T-helper 1 cell treated with Interleukin-12 subunit alpha and Interleukin-12 subunit beta and Interleukin-4 antibody, amounts not matched to agents 30 ng/mL and 1 ng/mL, for 36 hours (primary cell): ENCODE measurements at regions not wholly inside any gene's neighbourhood (a gene's known extent, or its start where the extent isn't known, plus 50 kb on each side); places are given as distances from the start of the nearest gene placed in this dataset.

Experiments used
- intact Hi-C: fragments of 100-400 bp; cut with micrococcal nuclease; formaldehyde crosslinking; loops from one replicate; pipeline ENCODE4 v1.15.1; 2024

DNA sequence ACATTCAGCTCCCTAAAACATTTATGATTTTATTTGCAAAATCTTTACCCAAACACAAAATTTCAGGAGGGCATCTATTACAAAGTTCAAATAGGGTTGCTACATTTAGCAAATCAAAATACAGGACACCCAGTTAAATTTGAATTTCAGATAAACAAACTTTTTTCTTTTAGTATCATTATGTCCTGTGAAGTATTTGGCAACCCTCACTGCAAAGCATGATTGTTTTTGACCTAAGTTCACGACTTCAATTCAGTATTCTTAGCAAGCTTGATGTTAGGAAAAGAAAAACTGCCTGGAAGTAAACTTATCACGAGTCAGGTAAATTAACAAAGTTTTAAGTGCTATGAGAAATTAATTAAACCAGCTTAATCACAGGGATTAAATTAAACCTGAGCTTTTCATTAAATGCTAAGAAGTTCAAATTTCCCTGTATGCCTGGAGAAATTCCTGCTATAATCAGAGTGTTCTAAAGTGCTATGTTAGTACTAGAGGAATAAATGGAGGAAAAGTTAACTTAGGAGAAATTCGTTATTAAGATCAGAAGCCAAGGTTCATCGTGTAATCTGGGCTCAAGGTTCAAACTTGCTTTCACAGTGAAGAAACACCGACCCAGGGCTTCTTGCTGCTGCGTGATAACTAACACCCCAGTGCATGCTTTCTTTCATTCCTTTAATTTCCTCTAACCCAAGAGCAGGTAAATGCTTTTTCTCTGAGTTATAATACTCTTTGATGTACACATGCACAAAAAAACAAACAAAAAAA is 298.1 kb downstream of the FOXO1 start:
- intact Hi-C loops: no loop called here

DNA sequence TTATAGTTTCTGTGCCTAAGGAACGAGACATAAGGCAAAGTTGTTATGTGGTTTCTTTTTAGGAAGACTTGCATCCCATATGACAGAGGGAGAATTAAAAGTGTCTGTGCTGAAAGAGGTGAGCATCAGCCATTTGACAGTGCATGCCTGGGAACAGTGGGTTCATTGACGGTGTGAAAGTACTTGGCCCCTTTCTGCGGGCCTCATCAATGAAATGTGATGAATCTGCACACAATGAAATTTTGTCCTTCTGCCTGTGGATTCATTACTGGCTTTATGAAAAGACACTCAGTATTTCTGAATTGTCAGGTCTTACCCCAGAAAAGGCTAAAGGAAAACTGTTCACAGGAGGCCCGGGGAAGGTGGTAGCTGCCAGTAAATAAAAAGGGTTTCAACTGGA is 295.8 kb downstream of the FOXO1 start:
- intact Hi-C loops: loop anchor here (1.0 to 10.0 kb wide), 8 partner anchors 18 to 686 kb away; partner anchors contain the start of gene FOXO1

DNA sequence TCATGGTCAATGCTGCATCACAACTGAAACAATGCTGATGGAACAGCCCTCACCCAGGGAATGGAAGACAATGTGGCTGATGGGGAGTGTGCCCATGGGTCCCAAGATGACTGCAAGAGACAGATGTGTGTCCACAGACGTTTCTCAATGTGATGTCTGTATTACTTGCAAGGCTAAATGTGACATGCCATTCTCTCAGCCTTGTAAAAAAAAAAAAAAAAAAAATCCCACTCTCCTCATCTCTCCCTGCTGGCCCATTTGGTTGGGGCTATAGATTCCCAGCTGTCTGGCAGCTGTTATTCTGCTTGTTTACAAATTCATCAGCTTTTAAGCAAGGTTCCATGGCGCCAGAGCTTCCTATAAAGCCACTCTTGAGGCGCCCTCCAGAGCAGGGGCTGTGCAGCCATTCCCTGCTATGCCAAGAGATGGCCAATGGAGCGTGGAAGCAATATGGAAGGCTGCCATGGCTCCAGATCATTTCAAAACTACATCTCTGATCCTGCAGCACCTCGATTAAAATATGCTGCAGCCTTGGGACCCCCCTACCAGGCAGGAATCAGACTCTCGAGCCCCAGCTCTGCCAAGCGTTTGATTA is 294.8 kb downstream of the FOXO1 start:
- intact Hi-C loops: loop anchor here (1.0 to 10.0 kb wide), 8 partner anchors 17 to 687 kb away; partner anchors contain the start of gene FOXO1

DNA sequence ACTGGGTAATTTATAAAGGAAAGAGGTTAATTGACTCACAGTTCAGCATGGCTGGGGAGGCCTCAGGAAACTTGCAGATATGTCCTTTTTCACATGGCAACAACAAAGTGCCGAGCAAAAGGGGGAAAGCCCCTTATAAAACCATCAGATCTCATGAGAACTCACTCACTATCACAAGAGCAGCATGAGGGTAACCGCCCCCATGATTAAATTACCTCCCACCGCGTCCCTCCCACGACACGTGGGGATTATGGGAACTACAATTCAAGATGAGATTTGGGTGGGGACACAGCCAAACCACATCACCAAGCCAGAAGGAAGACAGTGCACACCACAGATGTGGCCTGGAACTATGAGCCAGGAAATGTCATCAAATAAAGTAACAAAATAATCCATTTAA is 292.8 kb downstream of the FOXO1 start:
- intact Hi-C loops: loop anchor here (5.0 to 10.0 kb wide), 6 partner anchors 56 to 689 kb away; partner anchors contain the start of gene FOXO1

DNA sequence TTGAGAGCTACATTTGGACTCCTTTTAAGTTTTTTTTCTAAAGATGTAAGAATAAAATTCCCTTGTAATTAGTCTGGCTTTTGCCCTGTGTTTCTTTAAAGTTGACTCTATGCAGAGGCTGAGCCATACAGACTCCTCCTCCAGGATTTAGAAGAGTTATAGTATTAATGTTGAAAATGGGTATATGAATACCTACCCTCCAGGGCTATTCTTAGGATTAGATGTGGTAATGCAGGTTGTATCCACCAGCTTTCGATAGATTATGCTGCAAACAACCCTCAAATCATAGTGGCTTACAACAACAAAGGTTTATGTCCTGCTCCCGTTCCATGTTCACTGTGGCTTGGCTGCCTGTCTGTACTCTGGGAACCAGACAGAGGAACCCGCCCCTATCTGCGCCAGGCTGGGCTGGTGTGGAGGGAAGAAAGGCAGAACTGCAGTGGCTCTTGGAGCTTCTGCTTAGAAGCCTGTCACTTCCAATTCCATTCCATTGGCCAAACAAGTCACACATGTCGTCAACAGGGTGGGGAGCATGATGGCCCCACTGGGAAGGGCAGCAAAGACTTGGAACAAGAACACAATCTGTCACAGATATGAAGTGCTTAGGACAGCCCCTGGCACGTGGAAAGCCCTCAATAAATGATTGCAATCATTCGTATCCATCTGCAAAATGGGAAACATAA is 290.8 kb downstream of the FOXO1 start:
- intact Hi-C loops: loop anchor here (10.0 kb wide), 2 partner anchors 609 to 691 kb away; no protein-coding TSS in a partner anchor

DNA sequence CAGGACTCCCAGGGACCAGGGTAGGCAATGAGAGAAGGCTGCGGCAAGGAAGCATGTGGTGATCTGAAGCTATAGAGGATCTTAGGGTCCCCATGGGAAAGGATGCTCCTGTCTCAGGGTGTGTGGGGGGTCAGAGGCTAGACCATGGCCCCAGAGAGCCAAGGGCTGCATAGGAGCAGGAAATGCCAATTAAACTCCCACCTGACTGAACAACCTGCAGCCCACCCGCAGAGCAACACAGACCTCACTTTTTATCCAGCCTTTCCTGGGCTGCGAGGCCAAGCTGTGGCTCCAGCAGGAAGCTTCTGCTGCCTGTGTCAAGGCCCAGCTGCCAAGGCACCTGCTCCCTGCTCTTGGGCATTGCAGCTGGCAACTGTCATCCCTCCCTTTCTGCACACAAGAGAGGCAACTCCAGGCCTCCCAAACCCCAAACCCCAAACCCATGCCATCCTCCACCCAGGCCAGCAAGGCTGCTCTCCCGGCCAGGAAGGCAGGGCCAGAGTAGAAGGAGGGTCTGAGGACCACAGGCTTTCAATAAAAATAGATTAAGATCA is 290.1 kb downstream of the FOXO1 start:
- intact Hi-C loops: loop anchor here (10.0 kb wide), 2 partner anchors 608 to 692 kb away; no protein-coding TSS in a partner anchor

DNA sequence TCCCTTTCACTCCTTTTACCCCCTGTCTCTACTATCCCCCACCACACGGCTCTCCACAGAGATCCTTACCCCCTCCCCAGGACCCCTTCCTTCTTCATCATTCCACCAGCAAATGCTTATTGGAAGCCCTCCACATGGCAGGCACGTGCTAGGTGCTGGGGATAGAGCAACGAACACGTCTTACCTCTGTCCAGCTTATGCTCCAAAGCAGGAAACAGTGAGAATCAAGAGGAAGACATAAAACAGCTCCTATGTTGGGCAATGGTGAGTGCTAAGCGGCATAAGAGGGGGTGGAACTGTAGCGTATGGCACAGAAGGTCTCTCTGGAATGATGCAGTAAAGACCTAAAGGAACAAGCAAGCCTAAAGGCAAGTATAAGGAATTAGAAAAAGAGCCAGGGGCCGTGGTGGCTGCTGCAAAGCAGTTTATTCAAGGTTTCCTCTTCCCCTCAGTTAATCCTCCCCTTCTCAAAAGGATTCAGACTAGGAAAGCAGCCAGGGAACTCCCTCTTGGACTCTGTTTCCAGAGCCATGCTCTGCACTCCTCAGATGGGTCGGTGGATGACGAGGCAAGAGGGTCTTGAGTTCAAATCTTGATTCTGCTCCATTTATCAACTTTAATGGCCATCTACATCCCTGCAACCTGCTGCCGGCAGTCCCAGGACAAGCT is 289.4 kb downstream of the FOXO1 start:
- intact Hi-C loops: loop anchor here (10.0 kb wide), 2 partner anchors 608 to 692 kb away; no protein-coding TSS in a partner anchor

DNA sequence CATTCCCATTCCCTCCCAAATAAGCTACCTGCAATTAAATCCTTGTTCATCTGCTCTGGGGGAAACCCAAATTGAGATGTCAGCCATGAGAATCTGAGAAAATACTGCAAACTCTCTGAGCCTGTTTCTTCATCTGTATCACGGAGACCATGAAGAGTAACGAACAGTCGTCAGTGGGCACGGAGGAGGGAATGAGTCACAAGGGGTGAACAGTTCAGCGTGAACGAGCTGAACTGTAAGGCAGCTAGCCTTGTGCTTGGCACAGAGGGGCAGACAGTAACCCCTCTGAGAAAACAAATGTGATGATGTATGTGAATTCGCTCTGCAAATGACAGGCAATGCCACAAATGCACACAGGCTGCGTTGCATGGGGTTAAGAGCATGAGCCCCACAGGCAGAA is 288.7 kb downstream of the FOXO1 start:
- intact Hi-C loops: loop anchor here (10.0 kb wide), 2 partner anchors 607 to 693 kb away; no protein-coding TSS in a partner anchor

DNA sequence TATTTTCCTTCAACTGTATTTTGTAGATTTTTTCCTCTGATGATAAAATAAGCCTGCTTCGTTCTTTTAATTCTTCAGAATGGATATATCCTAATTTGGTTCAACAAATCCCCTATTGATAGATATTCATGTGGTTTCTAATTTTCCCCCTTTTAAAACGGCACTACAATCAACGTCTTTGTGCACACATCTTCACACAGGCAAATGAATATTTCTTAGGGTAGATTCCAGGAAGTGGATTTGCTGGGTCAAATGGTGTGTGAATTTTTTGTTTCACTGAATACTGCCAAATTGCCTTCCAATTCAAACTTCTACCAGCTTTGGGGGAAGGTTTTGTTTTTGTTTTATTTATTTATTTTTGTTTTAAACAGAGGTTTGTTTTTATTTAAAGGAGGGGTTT is 287.2 kb downstream of the FOXO1 start:
- intact Hi-C loops: loop anchor here (10.0 kb wide), 2 partner anchors 606 to 694 kb away; no protein-coding TSS in a partner anchor

DNA sequence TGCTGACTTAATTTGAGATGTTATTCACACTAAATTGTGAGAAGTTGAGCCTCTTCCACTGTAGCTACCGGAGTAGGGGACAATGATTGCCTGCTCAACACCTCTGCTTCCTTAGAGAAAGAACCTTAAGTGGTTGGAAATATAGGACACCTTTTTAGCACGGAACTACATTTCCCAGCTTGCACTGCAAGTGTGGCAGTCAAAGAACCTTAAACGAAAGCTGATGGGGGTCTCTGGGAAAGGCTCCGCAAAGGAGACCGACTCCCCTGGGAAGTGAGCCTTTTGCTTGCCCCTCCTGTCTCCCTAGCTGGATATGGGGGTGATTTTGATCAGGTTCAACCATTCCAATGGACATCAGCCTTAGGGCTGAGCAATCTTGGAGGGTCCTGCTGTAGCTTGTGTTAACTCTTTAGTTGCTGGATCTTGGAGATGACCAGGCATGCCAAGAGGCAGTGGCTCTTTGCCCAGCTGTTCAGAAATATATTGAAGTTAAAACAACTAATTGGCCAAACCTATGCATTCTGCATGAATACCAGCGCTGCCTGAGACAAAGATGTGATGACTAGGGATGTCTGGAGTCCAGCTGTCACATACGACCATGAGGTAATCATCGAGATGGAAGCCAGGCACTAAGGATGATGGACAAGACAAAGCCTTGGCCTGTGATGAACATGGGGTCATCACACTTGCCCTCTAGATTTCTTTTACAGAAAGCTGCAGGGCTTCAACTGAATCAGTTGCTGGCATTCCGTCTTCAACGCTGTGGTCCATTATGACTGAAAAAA is 286.5 kb downstream of the FOXO1 start:
- intact Hi-C loops: loop anchor here (10.0 kb wide), 2 partner anchors 605 to 695 kb away; no protein-coding TSS in a partner anchor

DNA sequence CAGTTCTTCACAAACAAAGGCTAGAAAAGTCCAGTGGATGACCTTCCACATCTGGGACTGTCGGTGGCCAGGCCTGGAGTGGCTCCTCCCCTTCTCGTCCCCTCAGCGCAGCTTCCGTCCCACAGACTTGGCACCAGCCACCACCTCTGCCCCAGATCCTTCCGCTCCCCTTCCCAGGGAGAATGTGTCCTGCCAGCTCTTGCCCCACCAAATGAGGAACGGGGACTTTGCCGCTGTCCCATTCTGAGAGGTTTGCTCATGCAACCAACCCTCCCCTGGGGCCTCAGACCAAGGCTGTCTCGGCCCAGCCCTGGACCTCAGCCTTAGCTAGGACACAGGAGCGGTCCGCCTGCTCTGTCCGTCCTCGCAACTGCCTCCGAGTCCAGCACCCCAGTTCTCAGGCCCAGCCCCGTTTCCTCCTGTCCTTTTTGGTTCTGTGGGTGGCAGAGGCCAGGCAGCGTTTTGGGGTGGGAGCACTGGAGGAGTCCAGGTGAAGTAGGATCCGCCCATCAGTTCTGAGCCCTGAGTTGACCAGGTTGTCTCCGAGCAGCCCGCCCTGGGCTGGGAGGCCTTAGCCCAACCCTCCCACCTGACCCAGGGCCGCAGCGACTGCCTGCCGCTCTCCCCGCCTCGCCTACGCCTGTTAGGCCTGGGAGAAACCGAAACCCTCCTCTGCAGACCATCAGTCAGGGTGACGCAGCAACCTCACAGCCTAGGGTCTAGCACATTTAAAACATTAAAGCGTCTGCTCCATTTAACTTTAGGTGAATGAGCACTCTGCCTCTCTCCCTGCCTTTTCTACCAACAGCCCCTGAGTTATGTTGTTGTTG is 284.3 kb downstream of the FOXO1 start:
- intact Hi-C loops: no loop called here

DNA sequence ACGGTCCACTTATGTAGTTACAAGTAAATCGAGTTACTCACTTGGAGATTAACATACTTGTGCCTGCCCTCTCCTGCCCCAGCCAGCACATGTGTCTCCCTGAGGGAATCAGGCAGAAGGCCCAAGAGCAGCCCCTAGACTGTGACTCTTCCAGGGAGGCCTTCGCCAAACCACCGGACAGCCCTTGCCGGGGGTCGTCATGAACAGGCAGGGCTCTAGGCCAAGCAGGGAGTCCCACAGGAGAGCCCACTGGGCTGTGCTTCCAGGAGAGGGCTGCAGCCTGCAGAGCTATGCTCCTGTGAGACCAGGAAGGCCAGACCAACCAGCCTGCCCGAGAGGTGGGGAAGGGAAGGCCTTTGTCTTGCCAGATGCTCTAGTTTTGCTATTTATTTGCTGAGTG is 283.3 kb downstream of the FOXO1 start:
- intact Hi-C loops: no loop called here

DNA sequence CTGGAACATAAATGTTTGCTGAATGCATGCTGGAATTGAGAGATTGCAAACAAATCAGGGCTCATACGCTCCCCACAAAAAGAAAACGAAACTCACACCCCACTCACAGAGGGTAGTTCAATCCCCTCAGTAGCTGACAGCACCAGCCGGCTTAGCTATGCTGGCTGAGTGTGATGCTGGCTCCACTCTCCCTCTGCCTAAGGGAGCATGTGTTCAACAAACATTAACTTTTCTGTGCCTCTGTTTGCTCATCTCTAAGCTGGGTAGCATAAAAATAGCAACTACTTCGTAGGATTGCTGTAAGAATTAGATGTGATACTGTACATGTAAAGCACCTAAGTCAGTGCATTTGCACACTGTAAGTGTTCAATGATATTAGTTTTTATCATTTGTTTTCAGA is 282.6 kb downstream of the FOXO1 start:
- intact Hi-C loops: no loop called here

DNA sequence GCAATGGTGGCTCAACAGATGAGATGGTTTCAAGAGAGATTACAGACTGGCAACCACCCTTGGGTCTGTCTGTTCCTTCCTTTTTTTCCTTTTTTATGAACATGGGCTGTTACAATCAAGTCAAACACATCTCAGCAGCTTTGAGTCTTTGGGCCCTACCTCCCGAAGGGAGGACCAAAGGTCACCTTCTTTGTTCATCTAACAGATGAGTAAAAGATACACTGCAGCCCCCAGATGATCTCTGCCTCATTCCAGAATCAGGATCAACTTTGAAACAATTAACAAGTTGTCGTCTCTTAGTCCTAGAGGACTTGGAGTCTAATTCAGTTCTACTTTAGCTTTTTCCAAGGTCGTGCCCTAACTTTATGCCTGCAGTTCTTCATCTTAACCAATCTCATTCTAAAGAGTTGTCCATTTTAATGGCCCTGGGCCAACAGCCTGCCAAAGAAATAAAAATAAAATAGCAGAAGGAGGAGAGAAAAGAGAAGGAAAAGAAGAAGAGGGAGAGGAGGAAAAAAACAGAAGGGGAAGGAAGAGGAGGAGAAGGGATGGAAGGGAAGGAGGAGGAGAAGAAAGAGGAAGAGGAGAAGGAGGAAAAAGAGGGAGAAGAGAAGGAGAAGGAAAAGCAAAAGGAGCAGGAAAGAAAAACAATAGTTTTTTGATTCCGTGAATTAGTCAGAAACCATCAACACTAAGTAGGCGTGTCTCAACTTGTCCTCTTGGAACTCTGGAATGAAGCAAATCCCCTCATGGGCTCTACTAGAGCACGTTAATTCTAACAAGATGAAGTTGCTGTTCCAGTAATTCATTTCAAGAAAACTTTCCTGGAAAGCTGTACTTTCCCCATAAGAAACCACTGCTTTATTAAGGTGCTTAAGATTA is 281.2 kb downstream of the FOXO1 start:
- intact Hi-C loops: loop anchor here (5.0 kb wide), 3 partner anchors 297 to 1348 kb away; partner anchors contain the start of genes NHLRC3 and PROSER1

DNA sequence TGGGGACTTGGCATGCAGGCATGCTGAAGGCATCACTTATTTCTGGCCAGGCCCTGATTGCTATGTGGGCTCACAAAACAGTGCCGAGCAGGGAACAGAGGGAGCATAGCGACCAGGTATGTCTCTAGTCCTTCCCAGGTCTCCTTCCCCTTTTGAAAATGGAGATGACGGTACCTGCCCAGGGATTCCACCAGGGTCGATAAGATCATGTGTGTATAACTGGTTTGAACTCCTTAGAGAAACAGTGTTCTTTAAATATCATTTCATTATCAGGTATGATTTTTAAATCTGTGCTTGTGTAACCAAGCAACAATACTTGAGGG is 280.6 kb downstream of the FOXO1 start:
- intact Hi-C loops: loop anchor here (5.0 kb wide), 3 partner anchors 296 to 1349 kb away; partner anchors contain the start of genes NHLRC3 and PROSER1

DNA sequence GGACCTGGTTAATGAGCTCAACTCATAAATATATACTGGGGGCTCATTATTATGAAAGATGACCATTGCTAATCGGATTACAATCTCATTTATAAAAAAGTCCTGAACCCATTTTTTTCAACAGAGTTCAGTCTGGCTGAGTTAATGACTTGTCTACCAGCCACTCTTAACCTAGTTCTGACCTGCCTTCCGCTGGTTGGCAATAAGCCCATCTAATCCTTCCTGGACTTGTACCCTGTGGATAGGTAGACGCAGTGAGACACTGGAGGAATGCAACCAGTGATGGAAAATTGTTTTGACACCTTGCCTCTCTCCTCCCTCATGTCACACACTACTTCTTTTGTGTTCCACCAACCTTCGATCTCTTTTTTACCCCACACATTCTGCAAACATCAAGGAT is 279.9 kb downstream of the FOXO1 start:
- intact Hi-C loops: loop anchor here (5.0 kb wide), 3 partner anchors 296 to 1349 kb away; partner anchors contain the start of genes NHLRC3 and PROSER1

DNA sequence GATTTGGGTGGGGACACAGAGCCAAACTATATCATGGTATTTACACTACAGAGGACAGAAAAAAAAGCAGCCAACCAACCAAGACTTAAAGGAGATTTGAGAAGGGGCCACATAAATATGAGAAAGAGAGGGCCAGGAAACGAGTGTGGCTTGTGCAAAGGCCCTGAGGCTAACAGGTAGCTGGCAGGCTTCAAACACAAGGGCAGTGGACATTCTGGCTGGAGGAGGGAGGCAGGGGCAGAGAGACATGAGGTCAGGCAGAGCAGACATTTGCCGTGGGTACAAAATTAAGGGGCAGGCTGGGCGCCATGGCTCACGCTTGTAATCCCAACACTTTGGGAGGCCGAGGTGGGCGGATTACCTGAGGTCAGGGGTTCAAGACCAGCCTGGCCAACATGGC is 278.7 kb downstream of the FOXO1 start:
- intact Hi-C loops: loop anchor here (1.0 to 5.0 kb wide), 14 partner anchors 16 to 1350 kb away; partner anchors contain the start of genes MRPS31, NHLRC3 and PROSER1

DNA sequence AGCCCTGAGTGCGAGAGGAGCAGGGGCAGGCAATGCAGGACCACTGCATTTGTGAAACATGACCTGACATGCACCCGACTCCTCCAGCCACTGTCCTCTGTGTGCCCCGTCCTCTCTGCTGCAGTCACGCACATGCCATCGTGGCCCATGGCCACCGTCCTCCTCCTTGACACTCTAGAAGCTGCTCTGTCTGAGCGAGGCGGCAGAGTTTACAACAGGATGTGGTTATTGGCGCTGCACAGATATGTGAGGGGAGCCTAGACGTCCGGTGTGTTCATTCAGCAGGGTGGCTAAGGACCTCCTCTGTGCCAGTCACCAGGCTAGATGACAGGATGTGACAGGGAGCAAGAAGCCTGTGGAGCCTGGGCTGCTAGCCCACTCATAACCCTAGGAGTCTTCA is 277.8 kb downstream of the FOXO1 start:
- intact Hi-C loops: loop anchor here (1.0 to 5.0 kb wide), 18 partner anchors 17 to 1351 kb away; partner anchors contain the start of genes MRPS31, NHLRC3 and PROSER1
